ENCODE measurements at regions not wholly inside any gene's neighbourhood (a gene's known extent, or its start where the extent isn't known, plus 50 kb on each side); places are given as distances from the start of the nearest gene placed in this dataset.

DNA sequence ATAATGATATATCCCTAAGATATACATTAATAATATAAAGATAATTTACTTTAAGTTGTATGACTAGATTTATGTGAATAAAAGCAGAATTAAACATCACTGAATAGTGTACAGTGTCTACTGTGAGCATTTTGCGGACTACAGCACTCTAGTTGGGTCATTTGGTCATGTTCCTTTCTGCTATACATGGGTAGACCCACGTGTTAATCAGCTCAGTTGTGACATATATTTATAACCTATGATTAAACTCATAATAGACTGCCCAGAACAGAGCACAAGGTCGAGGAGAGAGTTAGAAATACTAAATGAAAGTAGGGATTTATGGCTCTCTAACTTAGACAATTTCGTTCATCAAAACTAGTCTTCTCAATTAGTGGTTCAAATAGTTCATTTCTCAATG is 852.7 kb downstream of the EPHA7 start:
- no peaks in the 10 kb centered on the region for H3K9me3 ChIP-seq
- DNase-seq: no peak
- H3K4me3 ChIP-seq: no peak overlapping the region
- H3K4me1 ChIP-seq: no peaks in the 10 kb centered on the region
- no peak overlapping the region for H3K27ac ChIP-seq
- H3K36me3 ChIP-seq: no peaks in the 10 kb centered on the region
- intact Hi-C loops (cut with DNase I): no loop called here
- TF ChIP-seq, protein P1, sequence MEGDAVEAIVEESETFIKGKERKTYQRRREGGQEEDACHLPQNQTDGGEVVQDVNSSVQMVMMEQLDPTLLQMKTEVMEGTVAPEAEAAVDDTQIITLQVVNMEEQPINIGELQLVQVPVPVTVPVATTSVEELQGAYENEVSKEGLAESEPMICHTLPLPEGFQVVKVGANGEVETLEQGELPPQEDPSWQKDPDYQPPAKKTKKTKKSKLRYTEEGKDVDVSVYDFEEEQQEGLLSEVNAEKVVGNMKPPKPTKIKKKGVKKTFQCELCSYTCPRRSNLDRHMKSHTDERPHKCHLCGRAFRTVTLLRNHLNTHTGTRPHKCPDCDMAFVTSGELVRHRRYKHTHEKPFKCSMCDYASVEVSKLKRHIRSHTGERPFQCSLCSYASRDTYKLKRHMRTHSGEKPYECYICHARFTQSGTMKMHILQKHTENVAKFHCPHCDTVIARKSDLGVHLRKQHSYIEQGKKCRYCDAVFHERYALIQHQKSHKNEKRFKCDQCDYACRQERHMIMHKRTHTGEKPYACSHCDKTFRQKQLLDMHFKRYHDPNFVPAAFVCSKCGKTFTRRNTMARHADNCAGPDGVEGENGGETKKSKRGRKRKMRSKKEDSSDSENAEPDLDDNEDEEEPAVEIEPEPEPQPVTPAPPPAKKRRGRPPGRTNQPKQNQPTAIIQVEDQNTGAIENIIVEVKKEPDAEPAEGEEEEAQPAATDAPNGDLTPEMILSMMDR (IDR thresholded peaks at IDR 0.05): no peak
- no peaks in the 10 kb centered on the region for H3K27me3 ChIP-seq (ENCODE audit: low read depth)
- ATAC-seq: no peak

DNA sequence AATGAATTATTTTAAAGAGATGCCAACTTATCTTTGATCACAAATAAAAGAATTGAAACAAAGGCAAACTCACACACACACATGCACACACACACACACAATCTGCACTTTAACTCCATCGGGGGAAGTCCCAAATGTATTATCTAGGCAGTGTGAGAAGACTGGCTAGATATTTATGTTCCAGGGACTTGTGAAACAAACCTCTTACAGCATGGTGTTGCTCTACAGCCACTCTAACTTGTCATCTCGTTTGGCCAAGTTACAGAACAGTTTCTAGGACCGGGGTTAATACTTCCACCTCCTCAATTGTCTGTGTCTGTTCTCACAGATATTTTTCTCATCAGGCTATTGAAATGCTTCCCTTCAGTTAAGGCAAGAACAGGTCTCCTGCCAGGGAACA is 855.0 kb downstream of the EPHA7 start:
- no peak for DNase-seq
- no peaks in the 10 kb centered on the region for H3K4me1 ChIP-seq
- no peaks in the 10 kb centered on the region for H3K36me3 ChIP-seq
- no peak overlapping the region for H3K27ac ChIP-seq
- intact Hi-C loops (cut with DNase I): no loop called here
- no peak overlapping the region for H3K4me3 ChIP-seq
- H3K9me3 ChIP-seq: no peaks in the 10 kb centered on the region
- no peaks in the 10 kb centered on the region for H3K27me3 ChIP-seq (ENCODE audit: low read depth)
- TF ChIP-seq, protein P1 (IDR thresholded peaks at IDR 0.05): no peak
- no peak for ATAC-seq

DNA sequence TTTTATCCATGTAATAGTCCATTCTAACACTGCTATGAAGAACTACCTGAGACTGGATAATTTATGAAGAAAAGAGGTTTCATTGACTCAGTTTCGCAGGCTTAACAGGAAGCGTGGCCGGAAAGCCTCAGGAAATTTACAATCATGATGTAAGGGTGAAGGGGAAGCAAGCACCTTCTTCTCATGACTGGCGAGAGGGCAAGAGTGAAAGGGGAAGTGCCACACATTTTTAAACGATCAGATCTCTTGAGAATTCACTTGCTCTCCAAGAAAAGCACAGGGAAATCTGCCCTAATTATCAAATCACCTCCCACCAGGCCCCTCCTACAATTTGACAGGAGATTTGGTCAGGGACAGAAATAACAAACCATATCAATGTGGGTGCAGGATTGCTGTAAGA is 859.7 kb downstream of the EPHA7 start:
- ATAC-seq (no peak), DNase-seq (no peak)
- intact Hi-C loops (cut with DNase I): no loop called here
- Histone ChIP-seq H3K4me3 (no peak overlapping the region), H3K9me3 (no peaks in the 10 kb centered on the region), H3K27ac (no peak overlapping the region), H3K4me1 (no peaks in the 10 kb centered on the region), H3K27me3 (ENCODE audit: low read depth) (no peaks in the 10 kb centered on the region), H3K36me3 (no peaks in the 10 kb centered on the region)
- TF ChIP-seq, protein P1 (IDR thresholded peaks at IDR 0.05): no peak

DNA sequence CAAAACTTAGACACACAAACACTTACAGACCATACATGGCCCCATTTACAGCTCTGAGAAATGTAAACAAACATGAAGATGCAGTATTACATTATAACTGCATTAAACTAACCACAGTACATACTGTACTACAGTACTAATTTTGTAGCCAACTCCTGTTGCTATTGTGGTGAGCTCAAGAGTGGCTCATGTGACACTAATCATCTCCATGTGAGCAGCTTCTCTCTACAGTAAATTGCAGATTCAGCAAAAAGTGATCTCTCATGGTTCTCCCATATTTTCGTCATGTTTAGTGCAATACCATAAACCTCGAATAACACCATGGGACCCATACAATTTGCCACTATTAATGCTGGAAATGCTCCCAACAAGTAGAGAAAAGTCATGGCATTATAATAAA is 860.4 kb downstream of the EPHA7 start:
- intact Hi-C loops (cut with DNase I): no loop called here
- H3K27ac ChIP-seq: no peak overlapping the region
- no peak overlapping the region for H3K4me3 ChIP-seq
- no peaks in the 10 kb centered on the region for H3K36me3 ChIP-seq
- ATAC-seq (no peak), DNase-seq (no peak)
- no peaks in the 10 kb centered on the region for H3K4me1 ChIP-seq
- H3K9me3 ChIP-seq: no peaks in the 10 kb centered on the region
- no peaks in the 10 kb centered on the region for H3K27me3 ChIP-seq (ENCODE audit: low read depth)
- TF ChIP-seq, protein P1 (IDR thresholded peaks at IDR 0.05): no peak

DNA sequence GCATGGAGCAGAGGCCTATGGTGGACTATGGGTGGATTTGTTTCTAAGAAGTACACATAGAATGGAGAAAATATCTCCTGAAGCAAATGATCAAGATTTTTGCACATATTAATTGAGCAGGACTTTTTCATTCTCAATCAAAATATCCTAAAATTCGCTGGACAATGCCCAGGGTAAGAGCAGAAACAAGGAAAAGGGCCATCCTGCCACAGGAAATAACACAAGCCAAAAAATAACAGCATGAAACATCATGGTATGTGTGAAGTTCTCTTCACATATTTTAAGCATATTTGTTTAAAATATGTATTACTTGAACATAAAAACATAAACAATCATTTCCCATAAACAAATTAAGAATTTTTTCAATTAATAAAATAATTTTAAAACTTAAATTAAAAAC is 868.9 kb downstream of the EPHA7 start:
- intact Hi-C loops (cut with DNase I): no loop called here
- Histone ChIP-seq H3K4me3 (no peak overlapping the region), H3K27ac (no peak overlapping the region), H3K27me3 (ENCODE audit: low read depth) (no peaks in the 10 kb centered on the region), H3K4me1 (no peaks in the 10 kb centered on the region), H3K9me3 (no peaks in the 10 kb centered on the region), H3K36me3 (no peaks in the 10 kb centered on the region)
- TF ChIP-seq, protein P1 (IDR thresholded peaks at IDR 0.05): no peak
- DNase-seq (no peak), ATAC-seq (no peak)

DNA sequence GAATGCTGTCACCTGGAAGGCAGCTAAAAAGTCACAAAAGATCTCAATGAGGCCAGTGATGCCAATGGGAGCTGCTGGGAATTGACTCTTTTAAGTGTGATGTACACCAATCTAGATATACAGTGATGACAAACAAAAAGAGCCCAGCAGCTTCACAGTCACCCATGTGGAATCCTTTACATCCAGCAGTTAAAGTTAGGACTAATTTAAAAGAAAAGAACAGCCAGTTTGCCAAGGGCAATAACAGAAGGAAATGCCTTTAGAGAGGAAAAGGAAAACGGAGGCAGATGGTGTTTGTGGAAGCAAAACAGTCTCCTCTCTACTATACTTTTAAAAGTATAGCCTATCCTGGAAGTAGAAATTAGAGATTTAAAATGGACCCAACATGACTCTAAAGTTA is 873.5 kb downstream of the EPHA7 start:
- H3K36me3 ChIP-seq: no peaks in the 10 kb centered on the region
- H3K27ac ChIP-seq: no peak overlapping the region
- H3K4me3 ChIP-seq: no peak overlapping the region
- H3K27me3 ChIP-seq (ENCODE audit: low read depth): no peaks in the 10 kb centered on the region
- DNase-seq (no peak), ATAC-seq (no peak)
- TF ChIP-seq, protein P1 (IDR thresholded peaks at IDR 0.05): no peak
- no peaks in the 10 kb centered on the region for H3K4me1 ChIP-seq
- intact Hi-C loops (cut with DNase I): no loop called here
- H3K9me3 ChIP-seq: no peaks in the 10 kb centered on the region

All from lower lobe of right lung (tissue), 2 donors.